GM18502 (cell line): ENCODE measurements at regions not wholly inside any gene's neighbourhood (a gene's known extent, or its start where the extent isn't known, plus 50 kb on each side); places are given as distances from the start of the nearest gene placed in this dataset.
A peak's percentile ranks its signal among the peaks of the same experiment; 100 is the strongest.

Source experiments
- ATAC-seq: cut with Tn5 transposase; IDR thresholded peaks from one replicate; pipeline ENCODE4 v1.9.1; 2021; ENCODE audit warnings: mild to moderate bottlenecking; ENCODE audit not compliant: unreplicated experiment, poor library complexity

- no peak for ATAC-seq
Observed at GRCh38 chr4:35836596-35836995, 407.7 kb downstream of the ARAP2 start.

GRCh38 chr4:35867057-35867456 lies 377.3 kb downstream of the ARAP2 start:
- no peak for ATAC-seq

GRCh38 chr4:35872273-35872672 lies 372.0 kb downstream of the ARAP2 start:
- ATAC-seq: no peak

- no peak for ATAC-seq
Observed at GRCh38 chr4:35879479-35879878, 364.8 kb downstream of the ARAP2 start.

- ATAC-seq: no peak
Observed at GRCh38 chr4:35883108-35883507, 361.2 kb downstream of the ARAP2 start.

- no peak for ATAC-seq
Observed at GRCh38 chr4:35884714-35885480, 359.4 kb downstream of the ARAP2 start.

- ATAC-seq: no peak
Observed at GRCh38 chr4:35897808-35898207, 346.5 kb downstream of the ARAP2 start.

- ATAC-seq: no peak
Observed at GRCh38 chr4:35900286-35901243, 343.7 kb downstream of the ARAP2 start.

- ATAC-seq: peak; percentile 90
Observed at GRCh38 chr4:35912174-35912573, 332.1 kb downstream of the ARAP2 start.

GRCh38 chr4:35918491-35918977 lies 325.8 kb downstream of the ARAP2 start:
- ATAC-seq: no peak

- peak; percentile 57 for ATAC-seq
Observed at GRCh38 chr4:35925806-35926205, 318.5 kb downstream of the ARAP2 start.

- no peak for ATAC-seq
Observed at GRCh38 chr4:35926788-35927187, 317.5 kb downstream of the ARAP2 start.

GRCh38 chr4:35933901-35934300 lies 310.4 kb downstream of the ARAP2 start:
- no peak for ATAC-seq

GRCh38 chr4:35934320-35934981 lies 309.9 kb downstream of the ARAP2 start:
- ATAC-seq: no peak

GRCh38 chr4:35938936-35939335 lies 305.4 kb downstream of the ARAP2 start:
- no peak for ATAC-seq

GRCh38 chr4:35939751-35940150 lies 304.6 kb downstream of the ARAP2 start:
- no peak for ATAC-seq

GRCh38 chr4:35942092-35942491 lies 302.2 kb downstream of the ARAP2 start:
- ATAC-seq: no peak

GRCh38 chr4:35943606-35944005 lies 300.7 kb downstream of the ARAP2 start:
- no peak for ATAC-seq

- ATAC-seq: no peak
Observed at GRCh38 chr4:35948171-35948570, 296.1 kb downstream of the ARAP2 start.

GRCh38 chr4:35950442-35950841 lies 293.9 kb downstream of the ARAP2 start:
- no peak for ATAC-seq

- ATAC-seq: no peak
Observed at GRCh38 chr4:35952751-35953150, 291.6 kb downstream of the ARAP2 start.
